HG02642 (cell line): ENCODE measurements at regions not wholly inside any gene's neighbourhood (a gene's known extent, or its start where the extent isn't known, plus 50 kb on each side); places are given as distances from the start of the nearest gene placed in this dataset.

Source experiments
- ATAC-seq: cut with Tn5 transposase; IDR thresholded peaks from one replicate; pipeline ENCODE4 v1.9.1; 2021; ENCODE audit warnings: mild to moderate bottlenecking; ENCODE audit not compliant: unreplicated experiment, poor library complexity

DNA sequence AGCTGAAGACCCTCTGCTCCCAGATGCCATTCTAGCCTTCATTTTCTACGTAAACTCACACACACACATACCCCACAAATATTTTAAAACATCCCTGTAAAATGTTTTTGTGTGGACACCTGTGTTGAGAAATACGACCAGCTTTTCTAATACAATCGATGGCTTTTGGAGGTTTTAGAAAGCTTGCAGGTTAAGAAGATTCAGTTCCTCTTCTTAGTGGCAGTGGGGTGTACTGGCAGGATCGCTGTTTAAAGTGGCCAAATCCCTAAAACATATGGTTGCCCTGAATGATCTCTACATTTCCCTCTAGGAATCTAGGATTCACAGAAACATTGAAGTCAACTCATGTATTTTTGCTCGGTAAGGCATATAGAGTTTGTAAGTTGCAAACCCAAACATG lies 236.3 kb downstream of the NSG2 start:
- no peak for ATAC-seq

DNA sequence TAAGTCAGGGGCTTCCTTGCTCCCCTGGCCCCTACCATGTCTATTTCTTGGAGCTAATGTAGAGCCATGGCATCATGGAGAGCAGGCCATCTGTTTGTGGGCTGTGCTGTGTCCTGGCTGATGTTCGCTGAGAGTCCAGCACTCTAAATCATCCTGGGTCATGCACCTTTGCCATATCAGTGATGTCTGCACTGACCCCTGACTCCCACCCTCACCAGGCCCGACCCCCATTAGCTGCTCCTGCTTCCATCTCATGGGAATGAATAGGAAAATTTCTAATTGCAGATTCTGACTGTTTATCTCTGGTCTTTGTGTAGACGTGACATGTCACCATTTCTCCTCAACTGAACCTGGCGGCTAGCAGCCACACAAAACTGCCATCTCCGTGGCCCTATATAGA lies 236.9 kb downstream of the NSG2 start:
- ATAC-seq, result no peak

GRCh38 chr5:174283211-174284005 lies 237.9 kb downstream of the NSG2 start:
- ATAC-seq, result no peak

DNA sequence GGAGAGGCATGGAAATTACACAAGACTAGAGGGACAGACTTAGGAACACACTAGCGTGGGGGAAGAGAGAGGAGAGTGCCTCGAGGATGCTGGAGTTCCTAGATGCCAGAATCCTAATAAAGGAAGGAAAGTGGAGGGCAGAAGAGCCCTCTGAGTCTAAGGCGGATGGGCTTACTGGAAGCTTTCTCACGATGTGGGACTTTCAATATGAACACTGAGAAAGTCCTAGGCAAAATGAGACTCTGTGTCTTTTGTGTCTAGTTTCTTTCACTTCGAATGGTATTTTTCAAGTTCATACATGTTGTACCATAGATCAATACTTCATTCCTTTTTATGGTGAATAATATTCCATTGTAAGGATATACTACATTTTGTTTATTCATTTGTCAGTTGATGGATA lies 239.4 kb downstream of the NSG2 start:
- ATAC-seq, result no peak

DNA sequence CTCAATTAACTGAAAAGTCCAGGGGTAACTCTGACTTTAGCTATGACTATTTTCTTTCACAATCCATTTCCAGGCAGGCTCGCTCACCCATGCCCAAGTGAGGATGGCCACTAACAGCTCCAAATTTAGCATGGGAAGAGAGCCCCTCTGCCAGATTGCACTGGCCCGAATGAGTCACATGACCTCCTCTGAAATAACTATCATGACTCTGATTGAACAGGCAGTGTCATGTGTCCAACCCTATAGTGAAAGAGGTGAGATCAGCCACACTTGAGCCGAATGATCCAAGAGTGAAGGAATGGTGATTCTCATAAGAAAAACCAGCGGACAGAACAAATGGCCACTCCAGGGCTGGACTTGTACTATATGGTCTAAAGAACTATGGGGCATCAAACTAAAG lies 242.3 kb downstream of the NSG2 start:
- no peak for ATAC-seq

DNA sequence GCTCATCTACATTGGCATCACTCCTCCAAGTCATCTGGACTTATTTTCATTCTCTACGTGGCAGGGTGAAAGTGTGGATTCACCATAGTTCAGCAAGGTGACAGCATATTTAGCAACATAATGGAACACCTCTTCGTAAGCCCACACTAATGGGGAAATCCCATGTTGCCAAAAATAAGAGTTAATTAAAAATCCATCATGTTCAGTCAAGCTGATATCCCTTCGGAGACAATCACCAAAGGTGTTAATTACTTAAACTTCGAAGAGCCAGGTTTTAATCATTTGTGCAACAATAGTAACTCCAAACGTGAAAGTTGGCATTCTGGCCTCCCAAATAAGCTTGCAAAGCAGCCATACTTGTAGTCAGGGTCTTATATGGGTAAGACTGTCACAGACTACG lies 242.9 kb downstream of the NSG2 start:
- no peak for ATAC-seq

DNA sequence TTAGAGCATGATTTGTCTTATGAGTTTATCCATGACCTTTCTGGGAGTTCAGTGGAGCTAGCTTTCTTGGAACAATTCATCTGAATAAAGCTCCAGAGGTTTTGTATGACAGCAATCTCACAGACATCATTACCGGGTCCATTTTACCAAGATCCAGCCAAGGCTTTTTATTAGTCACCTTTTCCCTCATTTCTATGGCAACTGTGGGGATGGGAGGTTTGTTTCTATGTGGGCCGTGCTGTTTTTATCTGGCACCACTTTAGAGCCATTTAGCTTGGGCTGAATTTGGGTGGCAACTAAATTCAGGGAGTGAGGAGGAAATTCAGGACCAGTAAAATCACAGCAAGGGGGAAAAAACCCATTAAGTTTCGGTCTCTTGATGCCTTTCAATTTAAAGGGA lies 245.7 kb downstream of the NSG2 start:
- no peak for ATAC-seq

- ATAC-seq, result no peak
Measured at GRCh38 chr5:174292348-174292747, 246.8 kb downstream of the NSG2 start.

DNA sequence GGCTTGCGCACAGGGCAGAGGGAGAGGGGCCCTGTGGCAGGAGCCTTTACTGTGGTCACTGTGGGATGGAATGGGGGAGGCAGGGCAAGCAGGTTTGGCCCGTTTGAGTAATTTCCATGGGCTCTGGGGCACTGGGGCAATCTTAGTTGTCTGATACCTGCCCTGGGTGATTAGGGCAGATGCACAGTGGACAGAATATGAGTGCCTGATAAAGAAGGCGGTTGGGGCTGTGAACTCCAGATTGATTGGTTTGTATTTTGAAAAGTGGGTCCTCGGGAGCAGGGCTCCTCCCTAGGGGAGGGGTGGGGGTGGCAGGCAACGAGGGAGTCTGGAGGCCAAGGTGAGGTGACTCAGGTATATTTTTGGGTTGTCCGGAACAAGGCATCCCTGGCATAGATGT lies 247.5 kb downstream of the NSG2 start:
- no peak for ATAC-seq

- no peak for ATAC-seq
Measured at GRCh38 chr5:174293481-174293880, 248.0 kb downstream of the NSG2 start.

DNA sequence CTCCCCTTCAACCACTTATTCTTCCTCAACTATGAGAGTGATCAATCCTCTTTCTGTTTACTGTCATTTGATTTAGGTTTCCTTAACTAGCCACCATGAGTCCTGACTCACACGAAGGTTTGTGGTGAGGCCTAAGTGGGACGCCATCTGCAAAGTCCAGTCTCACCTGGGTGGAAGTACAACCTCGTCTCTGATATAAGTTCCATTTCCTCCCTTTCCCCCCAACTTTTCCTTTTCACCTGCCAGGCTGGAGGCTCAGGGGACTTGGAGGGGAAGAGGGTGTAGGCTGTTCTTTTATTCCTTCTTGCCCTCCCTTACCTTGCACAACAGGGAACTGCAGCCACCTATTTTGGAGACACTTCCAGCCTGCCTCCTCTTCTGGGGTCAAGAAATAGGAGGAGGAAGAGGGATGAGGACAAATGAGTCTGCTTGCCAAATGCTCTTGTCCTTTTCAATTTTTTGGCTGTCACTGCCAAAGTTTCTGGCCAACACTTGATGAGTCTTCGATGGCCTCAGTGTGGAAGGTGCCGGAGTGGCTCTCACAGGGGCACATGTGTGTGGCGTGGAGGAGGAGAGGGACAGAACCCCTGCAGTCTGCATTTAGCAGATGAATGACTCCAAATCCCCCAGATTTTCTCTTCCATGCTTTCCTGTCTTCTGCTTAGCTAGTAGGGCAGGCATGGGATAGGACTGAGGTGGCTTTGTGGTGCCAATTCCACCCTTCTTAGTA lies 249.6 kb downstream of the NSG2 start:
- ATAC-seq, result no peak

DNA sequence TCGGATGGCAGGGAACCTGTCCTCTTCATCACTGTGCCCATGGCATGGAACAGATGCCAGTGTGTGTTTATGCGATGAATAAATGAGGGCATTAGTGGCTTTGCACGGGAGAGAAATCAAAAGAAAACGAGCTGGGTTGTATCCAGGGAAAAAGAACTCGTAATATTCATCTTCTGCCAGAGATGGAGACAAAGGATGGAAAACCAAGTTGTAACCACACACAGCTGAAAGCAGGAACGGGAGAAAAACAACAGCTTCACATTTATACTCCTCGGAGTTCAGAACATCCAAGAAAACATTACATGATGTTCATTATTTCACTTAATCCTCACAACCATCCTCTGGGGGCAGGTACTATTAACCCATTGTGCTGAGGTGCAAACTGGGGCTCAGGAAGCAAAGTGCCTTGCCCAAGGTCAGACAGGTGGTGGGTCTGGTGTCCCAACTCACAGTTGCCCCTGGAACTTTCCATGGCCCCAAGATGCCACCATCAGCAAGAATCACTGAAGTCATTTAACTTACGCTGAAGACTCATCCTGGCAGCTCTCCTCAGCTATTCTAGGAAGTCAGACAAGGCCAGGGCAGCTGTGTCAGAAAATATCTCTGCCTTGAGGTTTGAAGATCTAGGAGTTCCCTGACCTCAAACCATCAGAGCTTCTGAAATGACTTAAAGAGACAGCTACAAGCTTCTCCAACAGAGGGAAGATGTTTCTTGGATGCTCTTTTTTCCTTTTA lies 250.4 kb downstream of the NSG2 start:
- ATAC-seq, result no peak

DNA sequence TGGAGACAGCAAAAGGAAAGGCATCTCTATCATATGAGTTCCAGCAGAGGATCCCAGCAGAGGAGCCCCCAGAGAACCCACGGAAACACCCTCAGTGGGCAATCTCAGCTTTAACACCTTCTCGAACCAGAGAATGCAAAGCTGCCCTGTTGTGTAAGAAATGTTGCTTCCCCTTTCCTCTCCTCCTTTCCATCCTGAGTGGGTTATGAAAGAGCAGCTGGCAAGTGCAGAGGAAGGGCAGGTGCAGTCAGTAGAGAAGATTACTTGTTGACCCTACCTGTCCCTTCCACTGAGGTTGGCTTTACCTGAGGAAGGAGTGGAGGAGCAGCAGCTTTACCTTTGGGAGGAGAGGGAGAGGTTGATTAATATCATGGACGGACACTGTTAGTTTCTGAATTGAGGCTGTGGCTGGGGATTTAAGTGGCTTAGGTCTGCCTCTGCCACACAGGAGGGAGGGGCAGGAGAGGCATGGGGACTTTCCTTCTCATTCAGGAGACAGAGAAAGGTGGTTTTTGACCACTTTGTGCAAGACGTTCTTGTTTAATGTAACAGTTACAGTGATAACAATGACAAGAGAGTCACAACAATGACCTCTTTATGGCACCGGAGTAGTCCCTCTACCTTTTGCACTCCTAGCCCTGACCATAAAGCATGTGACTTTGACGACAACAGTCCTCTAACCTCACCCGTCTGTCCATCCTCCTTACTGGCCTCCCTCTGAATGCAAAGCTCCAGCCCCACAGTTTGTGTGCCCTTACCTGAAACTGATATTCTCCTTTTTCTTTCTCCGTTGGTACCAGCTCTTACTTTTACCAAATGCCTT lies 254.8 kb downstream of the NSG2 start:
- ATAC-seq, result no peak

DNA sequence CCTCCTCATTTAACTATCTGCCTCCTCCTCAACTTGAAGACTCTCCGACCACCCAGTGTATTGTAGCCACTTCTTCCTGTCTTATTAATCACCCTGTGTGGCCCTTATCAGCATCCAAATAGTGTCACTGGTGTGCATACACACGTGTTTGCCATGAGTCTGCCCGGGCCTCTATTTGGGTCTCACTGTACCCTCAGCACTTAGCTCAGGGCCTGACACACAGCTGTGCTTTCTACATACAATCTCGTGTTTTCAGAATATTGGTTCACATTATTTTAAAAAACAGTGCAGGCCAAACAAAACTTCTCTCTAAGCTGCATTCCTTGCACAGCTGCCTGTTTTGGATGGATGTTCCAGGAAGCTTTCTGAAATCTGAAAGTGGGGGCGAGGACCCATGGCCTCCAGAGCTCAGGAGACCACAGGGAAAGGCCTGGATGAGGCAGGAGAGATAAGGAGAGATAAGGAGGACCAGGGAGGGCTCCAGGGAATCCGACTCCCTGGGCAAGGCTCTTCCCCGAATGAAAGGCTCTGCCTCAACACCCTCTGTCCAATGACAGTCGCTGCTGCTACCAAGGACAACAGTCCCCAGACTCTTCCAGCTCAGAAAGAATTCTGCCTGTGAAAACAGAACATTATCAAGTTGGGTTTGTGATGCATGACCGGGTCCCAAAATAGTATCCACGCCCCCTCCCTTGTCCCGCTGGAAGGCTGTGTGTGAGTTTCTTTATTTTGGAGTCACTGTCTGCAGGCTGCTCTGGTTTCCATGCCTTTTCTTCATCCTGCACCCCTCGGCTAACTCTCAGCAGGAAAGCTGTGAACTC lies 255.6 kb downstream of the NSG2 start:
- no peak for ATAC-seq

GRCh38 chr5:174301848-174302625 lies 256.5 kb downstream of the NSG2 start:
- ATAC-seq, result no peak

- no peak for ATAC-seq
Measured at GRCh38 chr5:174303035-174303434, 257.5 kb downstream of the NSG2 start.

GRCh38 chr5:174303437-174304045 lies 258.0 kb downstream of the NSG2 start:
- no peak for ATAC-seq

GRCh38 chr5:174305241-174305681 lies 259.8 kb downstream of the NSG2 start:
- no peak for ATAC-seq
